Psoas muscle (tissue), 7 donors: ENCODE measurements at regions not wholly inside any gene's neighbourhood (a gene's known extent, or its start where the extent isn't known, plus 50 kb on each side); places are given as distances from the start of the nearest gene placed in this dataset.
"Not testable (repeated sequence)": the region's sequence is repeated elsewhere in the genome, so short reads cannot be mapped to it uniquely, and the experiment has no call there.

Experiments
- ATAC-seq, 4 donors: fragments of 200-7000 bp; cut with Tn5 transposase; one replicate each; pipeline ENCODE4 v1.9.1; 2020; ENCODE audit warnings: moderate library complexity in 3 of 4, mild to moderate bottlenecking in 2 of 4
- DNase-seq, 2 donors: peaks; one replicate each; pipeline ENCODE4 v3.0.0-alpha.2; 2020
- H3K27ac ChIP-seq: fragments of 200-600 bp; one replicate; pipeline ENCODE4 v1.8.0; 2022
- H3K27me3 ChIP-seq, 3 donors: fragments of 200-600 bp in 1 of 3; one replicate each; pipeline versions ENCODE4 v1.6.1 to v1.8.0; 2013 to 2022; ENCODE audit warnings: low read length in 2 of 3, mild to moderate bottlenecking in 2 of 3, moderate library complexity in 1 of 3; ENCODE audit not compliant: insufficient read depth in 3 of 3
- H3K36me3 ChIP-seq, 2 donors: fragments of 200-600 bp in 1 of 2; one replicate each; pipeline versions ENCODE4 v1.6.1 to v1.8.0; 2013 to 2022; ENCODE audit warnings: low read depth in 1 of 2, mild to moderate bottlenecking in 1 of 2, moderate library complexity in 1 of 2; ENCODE audit not compliant: insufficient read depth in 1 of 2
- H3K4me1 ChIP-seq: fragments of 200-600 bp; one replicate; pipeline ENCODE4 v1.8.0; 2022
- H3K4me3 ChIP-seq: fragments of 200-600 bp; one replicate; pipeline ENCODE4 v1.8.0; 2022; ENCODE audit warnings: mild to moderate bottlenecking
- H3K9me3 ChIP-seq: fragments of 200-600 bp; one replicate; pipeline ENCODE4 v1.8.0; 2022
- CTCF ChIP-seq: fragments of 200-600 bp; IDR thresholded peaks from one replicate; pipeline ENCODE4 v1.8.0; 2022; ENCODE audit warnings: antibody characterized with exemption
- WGBS, 3 donors: extraction: QIAGEN DNeasy Blood & Tissue Kit; methylation state at CpG; one replicate each; pipeline versions ENCODE4 v1.1.6 to v1.1.7; 2013; 5-methylcytosine and 5-hydroxymethylcytosine counted together
- intact Hi-C, 2 donors: fragments of 100-400 bp; cut with DNase I; formaldehyde crosslinking; loops; one replicate each; pipeline versions ENCODE4 v1.11.0 to v1.14.2; 2022
- donor health status: healthy with polysubstance abuse.
- donor health status: DM: no; HTN: no; CAD: no; lungs with moderate emphysema.
- donor health status: Bipolar disorder and iron deficiency.
- donor health status: healthy.
- donor health status: DM: yes; HTN: yes; CAD: no.
- donor health status: DM: no; HTN: no; CAD: no.
- donor health status: DM: yes; HTN: yes; CAD: no.

DNA sequence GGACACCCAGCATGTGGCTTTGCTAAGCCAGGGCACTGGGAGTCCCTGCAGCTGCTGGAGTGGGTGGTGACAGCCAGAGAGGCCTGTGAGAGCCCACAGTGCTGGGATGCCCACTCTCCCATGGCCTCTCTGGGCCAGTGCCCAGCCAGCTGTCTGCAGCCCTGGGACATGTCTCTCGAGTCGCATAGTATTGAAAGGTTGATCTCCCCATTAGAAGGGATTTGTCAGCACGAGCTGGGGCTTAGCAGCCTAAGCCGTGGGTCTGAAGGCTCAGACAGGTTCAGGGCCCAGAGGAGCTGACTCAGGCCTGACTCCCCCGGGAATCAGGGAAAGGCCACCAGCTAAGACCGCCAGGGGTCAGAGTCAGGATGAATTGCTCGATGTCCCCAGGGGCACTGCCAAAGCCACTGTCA lies 53.5 kb downstream of the FOXD2 start:
- no peak for TF ChIP-seq CTCF
- Histone ChIP-seq H3K9me3 (no peaks in the 10 kb centered on the region), H3K27ac (no peak overlapping the region), H3K4me3 (no peak overlapping the region), H3K4me1 (no peaks in the 10 kb centered on the region), H3K27me3 (peaks cover 0 to 35% (median 0%) of the 10 kb centered on the region in 3 donors), H3K36me3 (no peaks in the 10 kb centered on the region)
- no peak for DNase-seq
- no peak for ATAC-seq
- 32 to 49% (median 34%) methylated on average over 7 of the region's 7 CpGs for WGBS, 3 donors
- intact Hi-C loops = no loop called here

DNA sequence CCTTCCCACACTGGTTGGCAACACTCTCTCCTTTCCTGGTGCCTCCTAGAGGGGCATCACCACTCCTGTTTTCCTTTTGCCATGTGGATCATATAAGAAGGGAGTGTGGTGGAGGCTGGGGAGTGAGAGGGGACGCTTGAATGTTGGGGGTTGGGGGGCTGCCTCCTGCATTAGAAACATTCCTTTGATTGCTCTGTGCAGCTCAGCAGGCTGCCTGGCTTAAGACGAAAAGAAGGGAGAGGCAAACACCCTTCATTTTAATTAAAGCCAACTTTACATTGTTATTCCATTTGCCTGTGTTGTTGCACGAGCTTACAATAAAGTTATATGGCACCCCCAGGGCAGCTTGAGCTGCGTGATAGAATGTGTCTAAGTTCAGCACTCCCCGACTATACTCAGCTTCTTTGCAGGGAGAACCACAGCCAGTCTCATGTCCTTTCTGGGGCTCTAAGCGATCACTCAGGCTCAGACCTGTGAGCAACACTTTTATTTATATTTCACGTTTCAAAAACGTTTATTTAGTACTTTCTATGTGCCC lies 57.4 kb downstream of the FOXD2 start:
- Histone ChIP-seq H3K9me3 (no peaks in the 10 kb centered on the region), H3K27ac (no peak overlapping the region), H3K4me1 (no peaks in the 10 kb centered on the region), H3K36me3 (no peaks in the 10 kb centered on the region), H3K4me3 (no peak overlapping the region), H3K27me3 (peaks cover 0 to 10% (median 2%) of the 10 kb centered on the region in 3 donors)
- TF ChIP-seq CTCF = no peak
- 26 to 31% (median 26%) methylated on average over 8 of the region's 8 CpGs for WGBS, 3 donors
- ATAC-seq (no peak), DNase-seq (no peak)
- intact Hi-C loops = no loop called here

- ATAC-seq (no peak), DNase-seq (no peak)
- Histone ChIP-seq H3K27me3 (peaks cover 3 to 6% (median 5%) of the 10 kb centered on the region in 3 donors), H3K27ac (no peak overlapping the region), H3K4me1 (no peaks in the 10 kb centered on the region), H3K4me3 (no peak overlapping the region), H3K36me3 (no peaks in the 10 kb centered on the region), H3K9me3 (no peaks in the 10 kb centered on the region)
- intact Hi-C loops = no loop called here
- no peak for TF ChIP-seq CTCF
- 63 to 65% (median 64%) methylated on average over 3 of the region's 3 CpGs for WGBS, 3 donors
These were observed 60.7 kb downstream of the FOXD2 start for GRCh38 chr1:47498551-47498950.

GRCh38 chr1:47501069-47501468 lies 63.2 kb downstream of the FOXD2 start:
- Histone ChIP-seq H3K4me1 (no peaks in the 10 kb centered on the region), H3K4me3 (no peak overlapping the region), H3K27me3 (peaks cover 3 to 19% (median 7%) of the 10 kb centered on the region in 3 donors), H3K9me3 (no peaks in the 10 kb centered on the region), H3K36me3 (no peaks in the 10 kb centered on the region), H3K27ac (no peak overlapping the region)
- 90 to 92% (median 91%) methylated on average over 5 of the region's 5 CpGs for WGBS, 3 donors
- no peak for DNase-seq
- no peak for TF ChIP-seq CTCF
- ATAC-seq = no peak
- intact Hi-C loops = no loop called here

DNA sequence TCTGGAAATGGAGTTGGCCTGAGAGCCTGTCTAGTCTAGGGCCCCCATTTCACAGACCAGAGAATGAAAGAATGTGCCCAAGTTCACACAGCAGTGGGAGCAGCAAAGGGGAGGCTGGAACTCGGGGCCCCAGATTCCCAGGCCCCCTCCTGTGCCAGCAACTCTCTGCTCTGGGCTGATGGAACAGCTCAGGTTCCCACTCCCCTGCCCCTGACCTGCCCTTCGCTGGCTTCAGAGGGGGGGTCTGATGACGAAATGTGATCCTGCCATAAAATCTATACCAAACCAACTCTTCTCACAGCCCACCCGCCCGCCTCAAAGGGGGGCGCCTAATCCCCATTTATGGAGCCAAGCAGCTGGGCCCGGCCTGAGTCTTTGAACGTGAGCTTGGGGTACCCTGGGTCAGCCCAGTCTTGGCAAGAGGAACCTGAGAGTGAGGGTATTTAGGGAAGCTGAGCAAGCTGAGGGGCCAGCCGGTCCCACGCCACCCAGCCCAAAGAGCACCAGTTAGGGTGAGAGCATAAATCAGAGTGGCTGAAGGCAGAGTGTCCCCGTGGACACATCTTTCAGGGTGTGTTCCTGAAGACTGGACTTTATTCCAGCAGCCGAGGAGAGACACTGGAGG lies 65.0 kb downstream of the FOXD2 start:
- Histone ChIP-seq H3K4me1 (no peaks in the 10 kb centered on the region), H3K4me3 (no peak overlapping the region), H3K27ac (no peak overlapping the region), H3K9me3 (no peaks in the 10 kb centered on the region), H3K27me3 (peaks cover 8 to 37% (median 8%) of the 10 kb centered on the region in 3 donors), H3K36me3 (no peaks in the 10 kb centered on the region)
- DNase-seq (no peak), ATAC-seq (no peak)
- WGBS, 3 donors = 38 to 45% (median 43%) methylated on average over 12 of the region's 12 CpGs
- TF ChIP-seq CTCF = no peak
- intact Hi-C loops = no loop called here

DNA sequence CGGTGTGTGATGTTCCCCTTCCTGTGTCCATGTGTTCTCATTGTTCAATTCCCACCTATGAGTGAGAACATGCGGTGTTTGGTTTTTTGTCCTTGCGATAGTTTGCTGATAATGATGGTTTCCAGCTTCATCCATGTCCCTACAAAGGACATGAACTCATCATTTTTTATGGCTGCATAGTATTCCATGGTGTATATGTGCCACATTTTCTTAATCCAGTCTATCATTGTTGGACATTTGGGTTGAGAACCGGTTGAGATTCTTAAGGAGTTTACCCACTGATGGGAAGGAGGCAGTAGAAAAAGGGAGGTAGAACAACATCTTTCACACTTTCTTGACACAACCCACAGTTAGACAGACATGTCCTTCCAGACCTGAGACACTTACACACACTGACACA lies 67.0 kb downstream of the FOXD2 start:
- H3K36me3 ChIP-seq, DNase-seq, H3K4me3 ChIP-seq, H3K4me1 ChIP-seq, H3K27ac ChIP-seq, H3K9me3 ChIP-seq, ATAC-seq, intact Hi-C loops: not testable (repeated sequence)
- H3K27me3 ChIP-seq = peaks cover 8 to 52% (median 13%) of the 10 kb centered on the region in 3 donors
- 88 to 96% (median 89%) methylated on average over 1 to 2 of the region's 4 CpGs for WGBS, 3 donors
